ENCODE measurements at regions not wholly inside any gene's neighbourhood (a gene's known extent, or its start where the extent isn't known, plus 50 kb on each side); places are given as distances from the start of the nearest gene placed in this dataset.

DNA sequence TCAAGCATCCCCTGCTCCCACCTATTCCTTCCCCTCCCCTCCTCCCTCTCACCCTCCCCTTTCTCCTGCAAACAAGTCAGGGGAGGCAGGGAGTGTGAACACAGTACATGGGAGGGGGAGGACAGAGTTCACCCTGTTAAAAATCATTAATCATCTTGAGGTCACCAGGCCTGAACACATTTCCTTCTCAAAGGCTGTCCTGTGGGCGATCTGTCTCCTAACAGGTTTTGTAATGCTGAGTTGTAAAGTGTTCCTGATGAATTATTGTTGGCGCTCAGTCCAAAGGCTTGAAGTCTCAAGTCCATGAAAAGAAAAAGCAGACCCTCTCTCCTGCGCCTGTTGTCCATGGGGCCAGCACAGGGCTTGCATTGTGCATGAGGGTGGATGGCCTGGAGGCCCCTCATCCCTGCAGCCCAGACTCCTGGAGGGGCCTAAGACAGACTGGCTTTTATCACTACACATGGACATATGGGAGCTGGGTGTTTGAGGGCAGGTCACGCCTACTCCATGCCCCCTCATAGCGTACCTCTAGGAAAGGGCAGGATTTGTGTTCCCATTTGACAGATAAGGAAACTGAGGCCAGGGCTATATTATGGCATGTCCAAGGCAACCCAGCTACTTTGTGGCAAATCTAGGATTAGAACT, 189.1 kb downstream of the RAB28 start:
- no peaks in the 10 kb centered on the region for H3K23me2 ChIP-seq (ENCODE audit: low read depth, low read length)
- no peak overlapping the region for H4K91ac ChIP-seq (replicated peaks; ENCODE audit: insufficient read length, low read length)
- H3K4me1 ChIP-seq (replicated peaks in 1 of 4; ENCODE audit: control insufficient read depth in 3 of 4, insufficient read depth in 4 of 4, low read length in 3 of 4), result no peaks in the 10 kb centered on the region
- H2BK5ac ChIP-seq (ENCODE audit: low read depth, low read length), result no peak overlapping the region
- no peak overlapping the region for H3K14ac ChIP-seq (ENCODE audit: insufficient read length)
- H2BK15ac ChIP-seq (ENCODE audit: low read length), result no peak overlapping the region
- H4K5ac ChIP-seq (ENCODE audit: insufficient read length, low read depth, low read length), result no peak overlapping the region
- no peak overlapping the region for H3K27ac ChIP-seq (ENCODE audit: low read depth, low read length)
- H4K8ac ChIP-seq (ENCODE audit: extremely low read depth, insufficient read depth, low read length), result no peak overlapping the region
- H3K4ac ChIP-seq (replicated peaks; ENCODE audit: insufficient read length, low read depth, low read length), result no peak overlapping the region
- no peak overlapping the region for H2BK120ac ChIP-seq (replicated peaks; ENCODE audit: low read depth, low read length)
- FAIRE-seq (no peak), DNase-seq (ENCODE audit: low read depth in 1 of 2, low spot score in 2 of 2) (no peak)
- no peak overlapping the region for H3K4me2 ChIP-seq (ENCODE audit: insufficient read depth in 1 of 2, low read depth in 2 of 2, low read length in 2 of 2)
- H3K18ac ChIP-seq (ENCODE audit: extremely low read depth, low read length), result no peak overlapping the region
- no peaks in the 10 kb centered on the region for H4K20me1 ChIP-seq (replicated peaks in 1 of 2; ENCODE audit: control insufficient read depth in 1 of 2, insufficient read depth in 2 of 2, low read length in 2 of 2)
- H2BK20ac ChIP-seq (ENCODE audit: low read length), result no peak overlapping the region
- H3K36me3 ChIP-seq (ENCODE audit: control insufficient read depth in 2 of 4, insufficient read depth in 4 of 4, low read length in 3 of 4), result no peaks in the 10 kb centered on the region
- H3K79me2 ChIP-seq (ENCODE audit: control insufficient read depth in 1 of 2, insufficient read depth in 2 of 2, low read length in 2 of 2), result no peaks in the 10 kb centered on the region
- no peak overlapping the region for H3K23ac ChIP-seq (ENCODE audit: insufficient read length)
- WGBS, 2 experiments (ENCODE audit: extremely low coverage in 1 of 2, insufficient coverage in 1 of 2, insufficient read length in 1 of 2, insufficient replicate concordance in 2 of 2, low coverage in 1 of 2, low lambda C conversion rate in 2 of 2, missing lambda C conversion rate in 1 of 2), result 80% methylated on average over 5 of the region's 5 CpGs; no CpG with 5 or more reads in 1 of the 2 experiments
- no peaks in the 10 kb centered on the region for H3K27me3 ChIP-seq (replicated peaks in 1 of 4; ENCODE audit: control insufficient read depth in 3 of 4, extremely low read depth in 1 of 4, insufficient read depth in 3 of 4, low read length in 3 of 4)
- no peak overlapping the region for H3K56ac ChIP-seq (replicated peaks; ENCODE audit: insufficient read length, low read depth, low read length)
- CTCF ChIA-PET (ENCODE audit: partially characterized antibody), result no interaction called here
- no peak overlapping the region for H2AK5ac ChIP-seq (ENCODE audit: low read depth, low read length)
- POLR2A ChIA-PET (ENCODE audit: partially characterized antibody), result no interaction called here
- no peaks in the 10 kb centered on the region for H3K79me1 ChIP-seq (ENCODE audit: low read depth, low read length)
- H3K9me3 ChIP-seq (ENCODE audit: insufficient read depth in 2 of 2, low read depth in 1 of 2, low read length in 1 of 2), result peaks cover 3 to 8% of the 10 kb centered on the region in 2 experiments; a peak in 2 of 4 replicates
- no peak overlapping the region for H3K4me3 ChIP-seq (ENCODE audit: extremely low read depth in 1 of 4, insufficient read depth in 2 of 4, low read depth in 3 of 4, low read length in 4 of 4)
- H2BK12ac ChIP-seq (ENCODE audit: low read depth, low read length), result no peak overlapping the region
- 0 out of 2 replicates have a peak overlapping the region, but pooled peaks have one; percentile 15 for H2AFZ ChIP-seq (ENCODE audit: low read length)
- no peak overlapping the region for H3K9ac ChIP-seq (replicated peaks in 1 of 4; ENCODE audit: extremely low read depth in 1 of 4, low read depth in 3 of 4, low read length in 3 of 4)
- TF ChIP-seq MAFK (IDR thresholded peaks at IDR 0.05; ENCODE audit: low read depth, low read length) (no peak), EZH2 (IDR thresholded peaks at IDR 0.05; ENCODE audit: low read depth, low read length, severe bottlenecking) (no peak), CBX5 (IDR thresholded peaks at IDR 0.05; ENCODE audit: low read depth, low read length) (no peak), JUN (IDR thresholded peaks at IDR 0.05; ENCODE audit: low read depth, low read length) (no peak), NRF1 (IDR thresholded peaks at IDR 0.05; ENCODE audit: low read depth, low read length) (no peak), ASH2L (IDR thresholded peaks at IDR 0.05; ENCODE audit: low read length) (no peak), EP300 (IDR thresholded peaks at IDR 0.05; ENCODE audit: borderline replicate concordance in 1 of 2, low read depth in 2 of 2, low read length in 2 of 2) (no peak)
- TF ChIP-seq, protein P1, sequence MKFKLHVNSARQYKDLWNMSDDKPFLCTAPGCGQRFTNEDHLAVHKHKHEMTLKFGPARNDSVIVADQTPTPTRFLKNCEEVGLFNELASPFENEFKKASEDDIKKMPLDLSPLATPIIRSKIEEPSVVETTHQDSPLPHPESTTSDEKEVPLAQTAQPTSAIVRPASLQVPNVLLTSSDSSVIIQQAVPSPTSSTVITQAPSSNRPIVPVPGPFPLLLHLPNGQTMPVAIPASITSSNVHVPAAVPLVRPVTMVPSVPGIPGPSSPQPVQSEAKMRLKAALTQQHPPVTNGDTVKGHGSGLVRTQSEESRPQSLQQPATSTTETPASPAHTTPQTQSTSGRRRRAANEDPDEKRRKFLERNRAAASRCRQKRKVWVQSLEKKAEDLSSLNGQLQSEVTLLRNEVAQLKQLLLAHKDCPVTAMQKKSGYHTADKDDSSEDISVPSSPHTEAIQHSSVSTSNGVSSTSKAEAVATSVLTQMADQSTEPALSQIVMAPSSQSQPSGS (IDR thresholded peaks at IDR 0.05; ENCODE audit: low read length), result no peak
